Kidney epithelial cell (primary cell): ENCODE measurements at regions not wholly inside any gene's neighbourhood (a gene's known extent, or its start where the extent isn't known, plus 50 kb on each side); places are given as distances from the start of the nearest gene placed in this dataset.

ENCODE experiments used
- DNase-seq: peaks from one replicate; pipeline ENCODE4 v3.0.0-alpha.2; 2010; ENCODE audit warnings: low read depth
- H3K27me3 ChIP-seq: 2 replicates; pipeline ENCODE4 v1.6.0; 2011; ENCODE audit warnings: low read length; ENCODE audit not compliant: control insufficient read depth, insufficient read depth
- H3K36me3 ChIP-seq: 2 replicates; pipeline ENCODE4 v1.5.1; 2011; ENCODE audit warnings: low read length; ENCODE audit not compliant: control insufficient read depth, insufficient read depth
- H3K4me3 ChIP-seq: 2 replicates; pipeline ENCODE4 v1.5.1; 2011; ENCODE audit warnings: low read depth, mild to moderate bottlenecking, control low read depth, low read length
- TF ChIP-seq, protein P1 (sequence below): IDR thresholded peaks from 2 replicates; pipeline ENCODE4 v1.5.1; 2011; ENCODE audit warnings: mild to moderate bottlenecking, moderate library complexity, low read length, control low read depth, inconsistent platforms; ENCODE audit not compliant: insufficient read depth, poor library complexity, severe bottlenecking

DNA sequence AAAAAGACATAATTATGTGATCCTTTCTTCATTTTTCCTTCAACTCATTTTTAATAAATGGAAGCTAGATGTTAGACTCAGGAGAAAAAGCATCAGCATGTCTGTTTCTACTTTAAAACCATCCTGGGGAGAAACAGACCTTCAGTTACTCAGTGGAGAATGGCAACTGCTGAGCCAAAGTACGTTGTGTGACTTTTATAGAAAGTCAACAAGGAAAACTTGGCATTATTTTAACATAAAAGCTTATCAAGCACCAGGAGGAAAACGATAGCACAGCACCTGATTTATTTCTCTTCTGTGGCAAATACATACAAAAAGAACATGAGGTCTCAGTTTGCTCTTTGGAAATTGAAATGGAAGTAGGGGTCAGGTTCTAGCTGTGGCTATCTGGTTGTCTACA lies 115.3 kb upstream of the RIPOR2 start:
- no peak overlapping the region for H3K4me3 ChIP-seq
- DNase-seq = no peak
- H3K27me3 ChIP-seq = no peaks in the 10 kb centered on the region
- H3K36me3 ChIP-seq = no peaks in the 10 kb centered on the region
- TF ChIP-seq, protein P1, sequence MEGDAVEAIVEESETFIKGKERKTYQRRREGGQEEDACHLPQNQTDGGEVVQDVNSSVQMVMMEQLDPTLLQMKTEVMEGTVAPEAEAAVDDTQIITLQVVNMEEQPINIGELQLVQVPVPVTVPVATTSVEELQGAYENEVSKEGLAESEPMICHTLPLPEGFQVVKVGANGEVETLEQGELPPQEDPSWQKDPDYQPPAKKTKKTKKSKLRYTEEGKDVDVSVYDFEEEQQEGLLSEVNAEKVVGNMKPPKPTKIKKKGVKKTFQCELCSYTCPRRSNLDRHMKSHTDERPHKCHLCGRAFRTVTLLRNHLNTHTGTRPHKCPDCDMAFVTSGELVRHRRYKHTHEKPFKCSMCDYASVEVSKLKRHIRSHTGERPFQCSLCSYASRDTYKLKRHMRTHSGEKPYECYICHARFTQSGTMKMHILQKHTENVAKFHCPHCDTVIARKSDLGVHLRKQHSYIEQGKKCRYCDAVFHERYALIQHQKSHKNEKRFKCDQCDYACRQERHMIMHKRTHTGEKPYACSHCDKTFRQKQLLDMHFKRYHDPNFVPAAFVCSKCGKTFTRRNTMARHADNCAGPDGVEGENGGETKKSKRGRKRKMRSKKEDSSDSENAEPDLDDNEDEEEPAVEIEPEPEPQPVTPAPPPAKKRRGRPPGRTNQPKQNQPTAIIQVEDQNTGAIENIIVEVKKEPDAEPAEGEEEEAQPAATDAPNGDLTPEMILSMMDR = no peak

DNA sequence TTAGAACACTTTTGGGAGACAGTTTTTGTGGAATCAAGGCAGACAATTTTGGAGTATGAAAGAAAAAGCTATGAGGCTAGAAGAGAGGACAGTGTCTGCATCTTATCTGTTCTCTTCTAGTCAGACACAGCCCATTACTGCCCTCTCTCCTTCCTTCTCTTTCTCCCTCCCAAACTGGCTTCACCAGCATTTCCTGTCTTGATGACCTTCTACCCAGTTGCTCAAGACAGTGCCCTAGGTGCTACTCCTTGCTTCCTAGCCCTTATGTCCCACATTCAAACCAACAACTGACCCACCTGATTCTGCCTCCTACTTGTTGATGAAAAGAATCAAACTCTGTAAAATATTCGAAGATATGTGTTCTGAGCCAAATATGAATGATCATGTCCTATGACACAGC lies 116.4 kb upstream of the RIPOR2 start:
- Histone ChIP-seq H3K4me3 (no peak overlapping the region), H3K36me3 (no peaks in the 10 kb centered on the region), H3K27me3 (no peaks in the 10 kb centered on the region)
- TF ChIP-seq, protein P1 = no peak
- no peak for DNase-seq

DNA sequence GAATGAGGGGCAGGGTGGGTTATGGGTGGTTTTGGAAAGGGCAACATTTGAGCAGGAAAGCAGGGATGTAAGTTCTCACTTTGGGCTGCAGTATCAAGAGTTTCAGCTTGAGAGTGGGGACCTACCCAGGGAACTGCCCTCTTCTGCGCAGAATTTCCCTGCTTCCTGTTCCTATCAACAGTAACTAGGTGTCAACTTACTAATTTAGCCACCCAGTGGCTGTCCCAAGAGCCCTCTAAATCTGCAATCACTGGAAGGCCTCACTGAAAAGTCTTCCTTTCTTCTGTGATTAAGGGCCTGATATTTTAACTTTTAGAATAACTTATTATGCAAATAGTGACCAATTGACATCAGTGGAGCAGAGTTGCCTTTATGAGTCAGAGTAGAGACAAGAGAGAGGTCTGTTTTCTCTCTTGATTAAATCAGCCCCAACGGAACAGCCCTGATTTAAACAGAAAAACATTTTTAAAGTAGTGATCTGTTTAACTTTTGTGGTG lies 118.2 kb upstream of the RIPOR2 start:
- no peak for DNase-seq
- Histone ChIP-seq H3K4me3 (no peak overlapping the region), H3K27me3 (no peaks in the 10 kb centered on the region), H3K36me3 (no peaks in the 10 kb centered on the region)
- TF ChIP-seq, protein P1 = no peak

DNA sequence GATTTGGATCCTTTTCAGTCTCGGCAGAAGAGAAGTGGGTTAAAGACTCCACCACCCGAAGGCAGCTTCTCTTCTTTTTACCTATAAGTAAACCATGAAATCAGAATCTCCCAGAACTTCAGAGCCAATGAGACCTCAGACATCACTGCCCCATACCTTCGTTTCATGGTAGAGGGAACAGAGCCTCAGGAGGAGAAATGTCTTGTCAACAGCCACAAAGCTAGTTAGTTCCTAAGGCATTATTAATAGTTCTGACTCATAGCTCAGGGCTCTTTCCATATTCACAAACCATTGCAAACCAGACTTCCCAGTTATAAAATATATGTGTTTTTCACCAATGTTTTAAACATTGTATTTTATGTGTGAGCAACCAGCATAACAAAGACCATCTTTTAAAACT lies 118.7 kb upstream of the RIPOR2 start:
- no peak overlapping the region for H3K4me3 ChIP-seq
- TF ChIP-seq, protein P1 = no peak
- H3K36me3 ChIP-seq = no peaks in the 10 kb centered on the region
- DNase-seq = no peak
- H3K27me3 ChIP-seq = no peaks in the 10 kb centered on the region

DNA sequence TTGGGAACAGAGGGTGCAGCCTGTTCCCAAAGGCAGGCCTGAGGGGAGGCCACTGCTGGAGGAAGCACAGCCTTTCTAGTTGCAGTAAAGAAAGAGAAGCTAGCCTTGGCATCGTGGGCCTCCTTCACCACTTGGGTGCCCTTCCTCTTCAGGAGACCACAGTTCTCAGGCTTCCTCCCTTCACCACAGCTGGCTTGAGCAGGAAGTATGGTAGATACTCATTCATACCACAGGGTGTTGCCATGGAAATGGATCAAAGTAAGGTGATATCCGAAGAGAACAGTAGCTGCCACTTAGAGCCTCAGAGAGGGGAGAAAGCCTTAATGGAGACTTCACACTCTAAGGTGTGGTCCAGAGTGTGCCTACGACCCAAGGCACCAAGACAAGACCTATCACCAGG lies 120.4 kb upstream of the RIPOR2 start:
- TF ChIP-seq, protein P1 = no peak

DNA sequence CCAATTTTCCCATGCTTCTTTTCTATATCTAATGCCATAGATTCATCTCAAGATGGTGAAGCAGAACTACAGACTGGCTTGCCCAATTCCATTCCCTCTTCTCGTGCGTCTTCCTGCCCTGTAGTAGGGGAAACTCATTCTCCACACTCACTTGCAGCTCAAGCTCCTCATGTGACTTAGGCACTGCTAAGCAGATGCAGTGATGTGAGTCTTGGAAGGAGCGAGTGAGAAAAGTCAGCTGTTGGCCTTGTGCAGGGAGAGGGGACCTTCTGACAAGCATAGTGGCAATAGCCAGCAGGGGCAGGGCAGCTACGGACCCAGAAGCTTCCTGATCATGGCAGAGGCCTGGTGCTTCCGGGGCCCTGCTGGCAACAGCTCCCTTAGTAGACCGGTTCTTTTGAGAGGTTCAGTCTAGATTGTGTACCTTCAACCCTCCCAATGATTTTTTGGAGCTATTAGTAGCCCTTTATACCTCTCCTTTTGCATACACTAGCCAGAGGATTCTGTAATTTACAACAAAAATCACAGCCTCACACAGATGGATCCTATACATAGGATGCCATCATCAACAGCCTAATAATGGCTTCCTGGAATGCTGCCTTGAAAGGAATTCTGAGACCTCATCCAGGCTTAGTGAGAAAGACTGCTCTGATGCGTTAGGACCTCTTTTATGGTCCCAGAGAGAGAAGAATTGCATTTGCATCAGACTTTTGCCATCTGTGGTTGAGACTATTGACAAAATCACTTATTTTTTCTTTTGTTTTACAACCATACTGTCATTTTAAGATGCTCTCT lies 121.5 kb upstream of the RIPOR2 start:
- DNase-seq = no peak
- Histone ChIP-seq H3K27me3 (no peaks in the 10 kb centered on the region), H3K4me3 (no peak overlapping the region), H3K36me3 (no peaks in the 10 kb centered on the region)
- TF ChIP-seq, protein P1 = no peak

More for the DNA sequence above, 120.4 kb upstream of the RIPOR2 start:
- DNase-seq = no peak
- Histone ChIP-seq H3K36me3 (no peaks in the 10 kb centered on the region), H3K4me3 (no peak overlapping the region), H3K27me3 (no peaks in the 10 kb centered on the region)
